Central memory CD4-positive, alpha-beta T cell (primary cell): ENCODE measurements at regions not wholly inside any gene's neighbourhood (a gene's known extent, or its start where the extent isn't known, plus 50 kb on each side); places are given as distances from the start of the nearest gene placed in this dataset.
A peak's percentile ranks its signal among the peaks of the same experiment; 100 is the strongest.

Experiments used
- DNase-seq: peaks from one replicate; pipeline ENCODE4 v3.0.0; 2022

DNA sequence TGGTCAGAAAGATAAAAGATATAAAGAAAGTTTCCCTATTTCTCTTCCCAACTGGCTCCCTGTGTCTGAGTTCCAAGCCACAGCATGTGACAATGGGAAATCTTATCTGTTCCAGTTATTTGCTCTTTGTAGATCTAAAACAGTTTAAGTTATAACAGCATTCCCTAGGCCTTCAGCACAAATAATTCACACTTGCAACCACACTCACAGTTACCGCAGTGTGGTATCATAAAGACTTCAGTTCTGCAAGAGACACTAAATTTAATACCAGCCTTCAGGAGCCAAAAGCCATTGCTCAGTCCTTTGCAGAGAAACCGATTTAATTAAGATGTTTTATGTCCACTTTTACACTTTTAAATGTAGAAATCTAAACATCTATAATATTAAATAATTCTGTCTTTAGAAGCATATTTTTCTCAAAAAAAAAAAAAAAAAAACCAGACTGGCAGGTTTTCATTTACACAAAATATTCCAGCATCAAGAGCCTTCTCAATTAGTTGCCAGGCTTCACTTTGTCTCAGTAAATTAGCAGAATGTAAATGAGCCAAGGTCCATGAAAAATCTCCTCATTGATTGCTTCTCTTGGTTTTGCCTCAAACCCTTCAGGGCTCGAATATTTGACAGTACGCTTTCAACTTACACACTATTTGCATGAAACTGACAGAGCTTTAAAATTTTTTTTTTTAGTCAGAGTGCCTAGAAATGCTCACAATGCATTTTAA lies 300.0 kb upstream of the DDI1 start:
- no peak for DNase-seq

DNA sequence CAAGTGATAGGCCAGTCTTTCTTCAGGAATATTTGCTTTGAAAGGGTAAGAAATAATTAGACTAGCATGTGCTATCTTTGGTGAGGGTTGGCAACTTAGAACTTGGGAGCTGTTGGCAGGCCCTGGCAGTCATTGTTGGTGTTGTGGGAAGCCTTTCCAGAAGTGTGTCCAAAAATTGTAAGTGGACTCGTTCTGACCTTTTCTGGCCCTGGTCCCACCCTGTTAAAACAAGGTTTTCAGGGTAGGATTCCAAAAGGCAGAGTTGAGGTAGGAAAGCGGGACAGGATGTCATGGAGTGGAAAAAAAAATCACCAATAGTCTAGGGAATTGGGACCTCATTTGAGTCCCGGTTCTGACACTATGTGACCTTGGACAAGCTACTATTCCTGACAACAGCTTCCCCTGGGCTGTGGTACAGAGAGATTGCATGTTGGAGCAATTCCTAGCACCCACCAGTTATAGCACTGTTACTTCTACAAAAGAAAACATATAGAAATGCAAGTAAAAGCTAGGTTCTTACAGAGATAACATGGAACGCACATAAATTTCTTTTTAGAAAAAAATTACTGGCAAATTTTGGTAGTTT lies 299.3 kb upstream of the DDI1 start:
- no peak for DNase-seq

DNA sequence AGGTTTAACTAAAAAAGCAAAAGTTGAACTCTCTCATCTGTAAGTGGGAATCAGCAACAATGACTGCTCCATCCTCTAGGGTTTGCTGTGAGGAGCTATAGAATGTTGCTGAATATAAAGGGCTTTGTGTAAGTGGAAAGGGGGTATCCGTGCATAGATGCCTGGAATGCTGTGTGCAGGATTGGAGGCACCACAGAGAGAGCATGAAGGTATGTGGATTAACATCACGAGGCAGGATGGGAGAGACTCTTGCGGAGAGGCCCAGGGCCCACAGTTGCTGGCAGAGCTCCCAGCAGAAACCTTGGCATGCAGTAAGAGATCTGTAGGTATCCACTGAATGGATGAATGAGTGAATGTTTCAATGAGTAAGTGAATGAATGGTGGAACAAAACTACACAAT lies 298.7 kb upstream of the DDI1 start:
- no peak for DNase-seq

GRCh38 chr11:103739074-103739796 lies 297.2 kb upstream of the DDI1 start:
- peak; percentile 31 for DNase-seq

DNA sequence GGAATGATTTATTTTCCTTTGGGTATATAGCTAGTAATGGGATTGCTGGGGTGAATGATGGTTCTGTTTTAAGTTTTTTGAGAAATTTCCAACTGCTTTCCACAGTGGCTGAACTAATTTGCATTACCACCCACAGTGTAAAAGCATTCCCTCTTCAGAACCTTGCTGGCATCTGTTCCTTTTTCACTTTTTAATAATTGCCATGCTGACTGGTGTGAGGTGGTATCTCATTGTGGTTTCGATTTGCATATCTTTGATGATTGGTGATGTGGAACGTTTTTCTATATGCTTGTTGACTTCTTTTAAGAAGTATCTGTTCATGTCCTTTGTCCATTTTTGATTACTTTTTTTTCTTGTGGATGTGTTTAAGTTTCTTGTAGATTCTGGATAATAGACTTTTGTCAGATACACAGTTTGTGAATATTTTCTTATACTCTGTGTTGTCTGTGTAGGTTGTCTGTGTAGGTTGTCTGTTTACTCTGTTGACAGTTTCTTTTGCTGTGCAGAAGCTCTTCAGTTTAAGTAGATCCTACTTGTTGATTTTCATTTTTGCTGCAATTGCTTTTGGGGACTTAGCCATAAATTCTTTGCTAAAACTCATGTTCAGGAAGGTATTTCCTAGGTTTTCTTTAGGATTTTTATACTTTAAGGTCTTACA lies 291.8 kb upstream of the DDI1 start:
- no peak for DNase-seq

- no peak for DNase-seq
Measured at GRCh38 chr11:103749158-103749557, 287.3 kb upstream of the DDI1 start.

DNA sequence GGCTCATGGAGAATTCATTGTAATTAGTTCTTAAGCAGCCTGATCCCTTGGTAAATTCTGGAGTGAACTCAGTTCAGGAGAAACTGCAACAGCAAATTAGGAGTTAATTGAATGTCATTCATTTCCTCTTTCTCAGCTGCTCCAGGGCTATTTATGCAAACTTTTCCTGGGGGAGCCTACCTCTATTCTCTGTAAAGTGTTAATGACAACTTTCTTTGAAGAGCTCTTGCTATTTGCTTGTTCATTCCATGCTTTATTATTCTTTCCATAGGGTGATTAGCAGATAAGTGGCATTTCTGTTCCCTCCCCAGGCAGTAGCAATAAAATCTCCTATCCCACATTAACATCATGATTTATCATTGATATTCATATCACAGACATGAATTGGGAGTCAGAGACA lies 267.6 kb upstream of the DDI1 start:
- no peak for DNase-seq

GRCh38 chr11:103773059-103773458 lies 263.4 kb upstream of the DDI1 start:
- DNase-seq = no peak

GRCh38 chr11:103773537-103773936 lies 262.9 kb upstream of the DDI1 start:
- no peak for DNase-seq

DNA sequence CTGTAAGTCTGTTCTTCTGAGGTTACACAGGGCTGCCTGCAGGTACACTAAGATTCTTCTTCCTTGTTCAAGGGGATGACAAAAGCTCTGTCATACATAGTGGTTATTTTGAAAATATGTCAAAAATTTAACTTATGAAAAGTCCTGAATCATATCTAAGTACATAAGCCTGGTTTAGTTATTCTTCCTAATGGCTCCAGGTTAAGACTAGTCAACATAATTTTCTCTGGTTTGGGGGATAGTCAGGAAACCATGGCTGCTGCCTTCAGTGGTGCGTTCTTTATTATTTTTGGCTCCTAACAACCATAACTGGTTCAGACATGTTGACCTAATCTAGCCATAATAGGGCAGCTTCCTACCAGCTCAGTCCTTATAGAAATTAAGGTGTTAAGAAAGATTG lies 257.4 kb upstream of the DDI1 start:
- no peak for DNase-seq

GRCh38 chr11:103789952-103790351 lies 246.5 kb upstream of the DDI1 start:
- no peak for DNase-seq

GRCh38 chr11:103792981-103793468 lies 243.4 kb upstream of the DDI1 start:
- no peak for DNase-seq

- DNase-seq = no peak
Measured at GRCh38 chr11:103794262-103794661, 242.2 kb upstream of the DDI1 start.

GRCh38 chr11:103798026-103798425 lies 238.4 kb upstream of the DDI1 start:
- DNase-seq = no peak

DNA sequence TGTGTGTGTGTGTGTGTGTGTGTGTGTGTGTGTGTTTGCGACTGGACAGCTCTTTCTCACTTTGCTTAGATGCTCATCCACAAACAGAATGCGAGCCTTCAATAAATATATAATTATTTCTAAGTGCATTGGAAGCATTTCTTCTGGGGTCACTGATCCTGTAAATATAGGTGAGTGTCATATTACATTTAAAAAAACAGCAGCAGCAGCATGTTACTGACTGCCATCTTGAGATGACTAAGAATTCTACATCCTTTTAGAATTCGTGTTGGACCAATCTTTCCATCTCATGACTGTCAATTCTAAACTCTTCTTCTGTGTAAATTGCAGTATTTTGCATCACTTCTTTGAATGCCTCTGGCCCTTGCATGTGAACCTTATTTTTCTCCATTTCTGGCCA lies 238.0 kb upstream of the DDI1 start:
- no peak for DNase-seq

- no peak for DNase-seq
Measured at GRCh38 chr11:103800406-103801114, 235.9 kb upstream of the DDI1 start.

GRCh38 chr11:103803062-103803461 lies 233.4 kb upstream of the DDI1 start:
- DNase-seq = no peak

- DNase-seq = no peak
Measured at GRCh38 chr11:103805688-103806009, 230.8 kb upstream of the DDI1 start.

DNA sequence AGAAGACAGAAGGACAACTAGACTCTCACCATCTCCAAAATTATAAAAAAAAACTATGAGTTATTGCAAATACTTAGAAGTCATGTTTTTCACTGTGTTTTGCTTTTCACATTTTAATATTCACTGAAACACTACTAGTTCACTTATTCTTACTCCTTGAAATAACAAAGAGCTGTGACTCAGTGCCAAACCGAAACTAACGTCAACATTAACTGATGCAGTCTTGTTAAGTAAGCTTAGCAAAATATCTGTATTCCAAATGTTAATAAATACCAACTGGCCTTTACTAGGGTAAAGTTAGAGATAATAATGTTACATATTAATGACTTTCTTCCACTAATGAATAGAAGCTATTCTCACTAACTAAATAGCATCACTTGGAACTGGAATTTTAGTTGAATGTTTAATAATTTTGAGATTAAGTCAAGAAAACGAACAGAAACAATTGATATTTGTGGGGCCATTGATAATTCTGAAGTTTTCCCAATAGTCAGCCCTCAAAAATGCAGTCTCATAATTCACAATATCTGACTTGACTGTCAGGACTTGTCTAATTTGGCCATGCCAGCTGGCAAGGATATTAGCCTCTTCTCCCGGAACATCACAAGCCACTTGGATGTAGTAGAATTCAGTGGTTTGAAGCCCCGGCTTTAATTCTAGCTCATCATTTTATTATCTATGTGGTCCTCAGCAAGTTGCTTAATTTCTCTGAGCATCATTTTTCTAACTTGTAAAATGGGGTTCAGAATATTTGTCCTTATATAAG lies 230.1 kb upstream of the DDI1 start:
- no peak for DNase-seq

DNA sequence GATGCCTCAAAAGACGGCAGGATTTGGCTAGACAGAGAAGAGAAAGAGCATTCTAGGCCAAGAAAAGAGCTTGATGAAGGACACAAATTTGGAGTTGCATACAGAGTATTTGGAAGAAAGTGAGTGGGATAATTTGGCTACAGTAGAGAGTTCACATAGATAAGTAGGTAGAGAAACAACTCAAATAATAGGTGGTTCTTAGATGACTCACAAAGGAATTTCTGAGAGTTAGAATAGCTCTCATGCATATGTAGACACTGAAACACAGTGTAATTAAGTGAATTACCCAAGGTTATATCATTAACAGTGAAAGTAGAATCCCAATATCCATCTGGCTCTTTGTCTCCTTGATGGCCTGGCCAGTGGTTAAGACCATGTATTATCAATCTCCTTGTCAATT lies 228.6 kb upstream of the DDI1 start:
- no peak for DNase-seq

DNA sequence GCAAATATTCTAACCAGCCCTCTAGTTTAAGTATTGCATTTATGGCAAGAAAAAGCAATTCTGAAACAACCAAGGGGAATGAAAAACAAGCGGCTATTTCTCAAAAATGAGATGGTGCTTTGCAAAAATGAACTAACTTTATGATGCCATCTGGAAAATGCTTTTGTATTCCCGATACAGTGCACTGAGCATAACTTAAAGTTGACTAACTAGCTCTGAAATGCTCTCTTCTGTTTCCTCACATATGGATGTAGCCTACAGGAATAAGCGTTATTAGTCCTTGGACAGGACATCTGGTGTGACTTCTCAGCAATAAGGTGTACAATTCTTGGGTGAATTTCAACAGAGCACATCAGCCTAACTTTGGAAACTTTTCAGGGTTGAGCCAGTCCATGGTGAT lies 228.2 kb upstream of the DDI1 start:
- no peak for DNase-seq

DNA sequence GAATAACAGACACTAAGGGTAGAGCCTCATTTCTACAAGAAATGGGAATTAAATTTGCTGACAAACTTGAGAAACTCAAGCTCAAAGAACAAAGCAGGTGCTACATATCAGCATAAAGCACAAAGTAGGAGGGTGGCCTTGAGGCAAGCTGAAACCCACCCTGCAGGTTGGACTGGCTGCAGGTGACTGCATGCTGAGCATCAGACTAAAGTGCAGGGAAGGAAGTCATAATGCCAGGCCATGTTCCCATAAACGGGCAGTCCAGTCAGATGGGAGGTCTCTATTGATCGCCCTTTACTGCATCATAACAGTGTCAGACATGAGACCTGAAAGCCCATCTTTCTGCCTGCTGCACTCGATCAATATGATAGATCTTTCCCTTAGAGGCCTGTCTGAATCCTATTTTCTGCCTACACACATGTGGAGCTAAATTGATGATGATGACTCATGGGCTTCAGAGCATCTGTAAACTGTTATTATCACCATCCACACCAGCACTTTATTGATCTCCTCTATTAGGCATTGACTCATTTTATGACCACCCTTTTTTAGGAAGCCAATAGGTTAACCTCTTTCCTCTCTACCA lies 224.5 kb upstream of the DDI1 start:
- DNase-seq = no peak
